Sciatic nerve (tissue), 2 donors: ENCODE measurements at regions not wholly inside any gene's neighbourhood (a gene's known extent, or its start where the extent isn't known, plus 50 kb on each side); places are given as distances from the start of the nearest gene placed in this dataset.

Experiments
- ATAC-seq: fragments of 200-7000 bp; cut with Tn5 transposase; one replicate; pipeline ENCODE4 v1.9.1; 2020; ENCODE audit warnings: mild to moderate bottlenecking, moderate library complexity
- DNase-seq: peaks from one replicate; pipeline ENCODE4 v3.0.0-alpha.2; 2020; ENCODE audit warnings: low spot score
- intact Hi-C: fragments of 100-400 bp; cut with DNase I; formaldehyde crosslinking; loops from one replicate; pipeline ENCODE4 v1.14.2; 2022
- donor health status: DM: no; HTN: no; CAD: no.
- donor health status: DM: no; HTN: no; CAD: no.

GRCh38 chr11:59302991-59303390, 55.7 kb upstream of the OR5AN1 start:
- DNase-seq, result no peak
- intact Hi-C loops, result no loop called here
- ATAC-seq, result no peak

- intact Hi-C loops, result no loop called here
- ATAC-seq (no peak), DNase-seq (no peak)
Observed at GRCh38 chr11:59295435-59295834, 63.3 kb upstream of the OR5AN1 start.

GRCh38 chr11:59292611-59293010, 66.1 kb upstream of the OR5AN1 start:
- no peak for ATAC-seq
- no peak for DNase-seq
- intact Hi-C loops, result no loop called here

- no peak for DNase-seq
- intact Hi-C loops, result no loop called here
- ATAC-seq, result no peak
Observed at GRCh38 chr11:59291228-59291627, 67.5 kb upstream of the OR5AN1 start.

DNA sequence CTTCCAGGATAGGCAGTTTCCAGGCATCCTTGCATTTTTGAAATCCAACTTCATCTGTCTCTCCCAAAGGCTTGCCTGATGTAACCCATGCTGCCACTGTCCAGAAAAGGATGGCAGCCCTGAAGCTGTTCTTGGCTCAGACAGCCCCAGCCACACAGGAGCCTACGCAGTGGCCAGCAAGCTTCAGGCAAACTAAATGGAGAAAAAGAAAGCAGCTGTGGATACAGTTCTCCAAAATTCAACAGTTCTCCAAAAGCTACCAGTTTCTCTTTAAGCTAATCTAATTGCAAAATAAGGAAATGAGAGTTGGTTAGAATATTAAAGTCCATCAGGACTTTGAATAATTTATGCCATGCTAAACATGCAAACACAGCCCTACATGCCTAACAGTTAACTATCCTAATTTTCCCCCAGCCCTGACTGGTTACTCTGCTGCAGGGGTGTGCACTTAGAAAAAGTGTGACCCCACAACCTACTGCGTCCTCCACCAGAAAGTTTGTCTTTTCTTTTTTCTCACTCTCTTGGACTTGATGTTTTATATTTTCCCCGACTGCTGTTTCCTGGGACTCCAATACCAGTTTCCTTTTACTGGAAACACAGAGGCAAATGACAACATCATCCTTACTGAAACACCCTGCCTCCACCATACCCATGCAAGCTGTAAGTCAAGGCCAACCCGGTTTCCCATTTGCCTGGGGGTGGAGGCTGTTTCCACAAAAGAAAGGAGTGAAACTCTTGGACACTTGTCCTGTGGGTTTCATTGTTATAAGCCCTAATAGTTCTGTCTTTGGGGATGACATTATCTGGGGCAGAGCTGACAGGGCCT, 69.1 kb upstream of the OR5AN1 start:
- no peak for ATAC-seq
- DNase-seq, result no peak
- intact Hi-C loops, result loop anchor here (5.0 kb wide), 1 partner anchor 122 kb away; no protein-coding TSS in a partner anchor

- DNase-seq, result no peak
- intact Hi-C loops, result loop anchor here (5.0 kb wide), 1 partner anchor 118 kb away; no protein-coding TSS in a partner anchor
- no peak for ATAC-seq
Observed at GRCh38 chr11:59285716-59286260, 72.9 kb upstream of the OR5AN1 start.

DNA sequence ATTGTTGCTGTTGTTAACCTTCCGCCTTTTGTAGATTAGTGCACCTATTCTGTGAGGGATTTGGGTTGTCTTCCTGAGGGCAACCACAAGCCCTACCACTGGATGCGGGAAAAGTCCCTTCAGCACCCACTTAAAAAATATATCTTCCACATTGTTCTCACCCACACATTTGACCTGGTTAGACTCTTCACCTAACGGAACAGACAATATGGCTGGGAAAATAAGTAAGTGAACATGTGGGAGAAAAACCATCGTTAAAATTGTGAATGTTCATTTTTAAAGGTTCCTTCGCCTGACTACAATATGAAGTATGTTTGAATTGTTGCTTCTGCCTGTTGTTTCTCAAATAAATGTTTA, 72.0 kb upstream of the MPEG1 start:
- ATAC-seq, result peak; percentile 42
- intact Hi-C loops, result loop anchor here (5.0 kb wide), 1 partner anchor 117 kb away; no protein-coding TSS in a partner anchor
- no peak for DNase-seq

DNA sequence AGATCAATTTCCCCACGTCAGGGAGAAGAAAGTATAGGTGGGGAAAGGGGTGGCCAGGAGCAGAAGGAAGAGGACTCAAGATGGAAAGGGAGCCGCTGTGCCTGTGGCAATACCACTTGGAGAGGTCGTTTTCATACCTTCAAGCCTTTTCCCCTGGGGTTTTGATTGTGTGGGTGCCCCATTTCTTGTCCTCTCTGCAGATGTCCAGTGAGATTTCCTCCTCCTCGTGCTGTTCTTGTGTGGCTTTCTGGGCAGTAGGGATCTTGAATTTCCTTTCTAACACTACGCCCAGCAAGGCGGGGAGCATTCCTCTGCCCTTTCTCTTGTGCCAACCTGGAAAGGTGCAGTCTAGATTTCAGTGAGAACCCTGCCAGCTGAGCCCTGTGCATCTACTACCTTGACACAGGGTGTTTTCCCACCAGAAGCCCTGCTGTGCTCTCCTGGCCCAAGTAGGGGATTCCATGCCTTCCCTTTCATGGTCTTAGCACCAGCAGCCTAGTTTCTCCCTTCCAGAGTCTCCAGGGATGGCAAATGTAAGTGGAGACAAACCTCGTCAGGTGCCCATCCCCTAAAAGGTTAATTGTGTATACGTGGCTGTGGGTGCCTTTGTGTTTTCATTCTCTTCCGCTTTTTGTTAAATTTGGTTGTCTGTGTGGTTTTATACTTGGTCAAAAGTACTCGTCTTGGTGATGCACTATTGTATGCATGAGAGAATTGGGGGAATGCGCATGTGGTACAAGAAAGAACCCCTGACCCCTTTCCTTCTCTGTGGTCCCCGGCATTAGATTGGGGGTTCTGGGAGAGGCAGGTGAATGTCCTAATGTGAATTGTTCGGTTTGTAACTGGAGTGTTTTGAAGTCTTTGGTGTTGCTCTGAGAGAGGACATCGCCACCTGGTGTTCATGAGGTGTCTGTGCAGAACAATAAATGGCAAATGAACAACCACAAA, 71.4 kb upstream of the MPEG1 start:
- intact Hi-C loops, result no loop called here
- DNase-seq (no peak), ATAC-seq (peak; percentile 82)

- ATAC-seq (no peak), DNase-seq (no peak)
- intact Hi-C loops, result no loop called here
Observed at GRCh38 chr11:59283311-59283710, 70.6 kb upstream of the MPEG1 start.

DNA sequence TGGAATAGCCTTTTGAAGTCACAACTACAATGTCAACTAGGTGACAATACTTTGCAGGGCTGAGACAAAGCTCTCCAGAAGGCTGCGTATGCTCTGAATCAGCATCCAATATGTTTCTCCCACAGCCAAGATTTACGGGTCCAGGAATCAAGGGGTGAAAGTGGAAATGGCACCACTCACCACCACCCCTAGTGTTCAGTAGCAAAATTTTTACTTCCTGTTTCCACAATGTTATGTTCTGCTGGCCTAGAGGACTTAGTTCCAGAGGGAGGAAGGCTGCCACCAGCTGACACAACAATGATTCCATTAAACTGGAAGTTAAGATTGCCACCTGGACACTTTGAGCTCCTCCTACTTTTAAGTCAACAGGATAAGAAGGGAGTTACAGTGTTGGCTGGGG, 68.5 kb upstream of the MPEG1 start:
- ATAC-seq, result no peak
- intact Hi-C loops, result no loop called here
- no peak for DNase-seq

DNA sequence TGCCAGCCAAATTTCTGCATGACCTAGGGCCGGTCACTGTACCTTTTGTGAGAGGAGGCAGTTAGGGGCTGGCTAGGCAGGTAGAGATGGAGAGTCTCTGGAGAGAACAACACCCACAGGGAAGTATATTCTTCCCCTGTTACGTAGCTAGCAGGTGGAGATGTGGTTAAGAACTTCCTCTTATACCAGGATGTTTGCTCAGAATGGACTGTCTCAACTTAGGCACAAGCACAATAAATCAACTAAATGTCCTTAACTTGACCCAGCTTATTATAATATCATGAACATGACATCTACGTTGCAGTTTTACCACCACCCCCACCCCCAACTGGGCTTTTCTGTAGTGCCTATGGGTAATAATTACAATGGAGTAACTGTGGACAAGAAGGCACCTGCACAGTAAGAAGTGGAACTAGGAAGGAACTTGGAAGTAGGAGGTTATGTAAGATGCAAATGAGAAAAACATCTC, 60.7 kb upstream of the MPEG1 start:
- peak; percentile 48 for ATAC-seq
- intact Hi-C loops, result no loop called here
- DNase-seq, result no peak

DNA sequence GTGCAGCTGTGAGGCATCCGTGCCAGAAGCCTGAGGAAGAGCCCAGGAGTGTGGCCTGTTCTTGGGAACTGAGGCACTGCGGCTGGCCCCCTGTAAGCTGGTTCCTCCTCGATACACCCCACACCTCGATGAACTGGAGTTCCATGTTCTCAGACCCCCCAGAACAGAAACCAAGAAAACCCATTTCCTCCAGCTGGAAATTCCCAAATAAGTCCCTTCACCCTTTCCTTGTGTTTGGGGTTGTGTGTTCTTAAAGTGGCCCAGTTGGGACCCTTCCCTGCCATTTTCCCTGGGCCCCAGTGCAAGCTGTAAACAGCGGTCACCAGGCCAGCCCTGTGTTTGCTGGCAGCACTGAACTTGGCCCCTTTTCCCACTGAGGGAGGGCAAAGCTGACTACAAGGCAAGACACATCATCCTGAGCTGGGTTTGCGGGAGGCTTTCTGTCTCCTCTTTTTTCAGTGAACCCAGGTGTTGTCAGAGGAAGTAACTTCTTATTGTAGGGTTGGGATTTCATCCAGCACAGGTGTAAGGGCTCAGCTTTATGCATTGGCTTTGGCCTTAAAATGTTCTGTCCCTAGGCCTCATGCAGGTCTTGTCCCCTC, 60.1 kb upstream of the MPEG1 start:
- ATAC-seq (no peak), DNase-seq (no peak)
- intact Hi-C loops, result no loop called here

GRCh38 chr11:59271811-59272327, 59.1 kb upstream of the MPEG1 start:
- ATAC-seq, result no peak
- no peak for DNase-seq
- intact Hi-C loops, result no loop called here

DNA sequence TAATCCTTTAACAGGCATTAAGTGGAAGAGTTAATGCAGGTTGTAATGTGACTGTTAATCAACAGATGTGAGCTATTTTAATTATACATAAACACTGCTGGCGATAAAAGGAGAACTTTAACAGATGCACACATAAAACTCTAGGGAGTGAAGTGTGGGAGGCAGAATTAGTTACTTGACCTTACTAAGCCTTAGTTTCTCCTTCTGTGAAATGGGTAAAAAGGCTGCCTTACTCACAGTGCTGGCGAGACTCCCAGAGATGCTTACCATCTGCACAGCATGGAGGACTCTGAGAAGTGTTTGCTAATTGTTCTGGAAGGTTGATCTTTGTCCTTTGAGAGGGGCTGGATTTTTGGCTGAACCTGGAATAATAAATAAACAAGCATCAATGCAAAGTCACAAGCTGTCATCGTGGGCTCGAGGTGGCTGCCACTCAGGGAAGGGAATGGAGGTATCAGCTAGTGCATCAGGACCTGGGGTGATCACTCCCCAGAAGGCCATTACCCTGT, 58.6 kb upstream of the MPEG1 start:
- ATAC-seq, result no peak
- intact Hi-C loops, result no loop called here

DNA sequence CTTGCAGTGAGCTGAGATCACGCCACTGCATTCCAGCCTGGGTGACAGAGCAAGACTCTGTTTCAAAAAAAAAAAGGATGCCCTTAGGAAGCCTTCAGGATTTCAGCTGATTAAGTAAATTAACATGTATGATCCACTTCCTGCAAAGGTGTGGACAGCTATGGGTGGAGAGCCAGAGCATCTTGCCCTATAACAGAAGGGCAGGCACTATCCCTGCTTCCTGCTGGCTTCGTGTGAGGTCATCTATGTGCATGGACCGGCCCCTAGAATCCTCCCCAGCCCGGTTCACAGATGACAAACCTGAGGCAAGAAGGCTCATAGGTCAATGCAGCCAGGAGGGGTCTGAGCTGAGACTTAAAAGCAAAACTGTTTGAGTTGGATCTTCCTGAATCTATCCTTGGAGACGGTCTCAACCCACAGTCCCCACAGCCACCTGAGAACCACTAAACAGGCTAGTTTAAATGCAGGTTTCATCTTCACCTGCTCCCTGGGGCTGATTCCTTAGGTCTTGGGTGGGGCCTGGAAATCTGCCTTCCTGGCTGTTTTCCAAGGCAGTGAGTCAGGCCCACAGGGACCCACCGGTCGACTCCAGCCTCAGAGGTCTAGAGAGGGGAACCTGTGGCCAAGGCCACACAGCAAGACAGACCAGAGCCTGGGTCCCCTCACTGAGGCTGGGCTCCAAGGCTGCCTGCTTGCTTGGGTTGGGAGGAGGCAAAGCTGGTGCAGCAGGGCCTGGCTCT, 55.2 kb upstream of the MPEG1 start:
- ATAC-seq, result no peak
- intact Hi-C loops, result no loop called here

More for the DNA sequence above, 58.6 kb upstream of the MPEG1 start:
- DNase-seq, result no peak

GRCh38 chr11:59267196-59267595, 54.5 kb upstream of the MPEG1 start:
- intact Hi-C loops, result no loop called here
- DNase-seq, result no peak
- no peak for ATAC-seq

More for the DNA sequence above, 55.2 kb upstream of the MPEG1 start:
- DNase-seq, result no peak

- intact Hi-C loops, result no loop called here
- DNase-seq, result no peak
- no peak for ATAC-seq
Observed at GRCh38 chr11:59266491-59266890, 53.8 kb upstream of the MPEG1 start.

DNA sequence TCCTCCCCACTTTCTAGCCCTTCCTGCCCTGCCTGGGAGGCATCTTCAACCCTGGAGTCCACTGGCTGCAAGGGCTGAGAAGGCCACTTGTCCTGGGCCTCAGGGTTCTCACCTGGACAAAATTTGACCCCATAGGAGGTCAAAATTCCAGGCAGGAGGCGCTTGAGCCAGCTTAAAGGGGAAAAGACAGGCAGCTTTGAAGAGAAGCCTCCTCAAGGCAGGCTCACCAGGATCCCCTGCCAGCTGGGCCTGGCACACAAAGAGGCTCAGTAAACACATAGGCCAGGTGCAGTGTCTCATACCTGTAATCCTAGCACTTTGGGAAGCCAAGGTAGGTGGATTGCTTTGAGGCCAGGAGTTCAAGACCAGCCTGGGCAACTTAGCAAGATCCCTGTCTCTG, 53.0 kb upstream of the MPEG1 start:
- intact Hi-C loops, result no loop called here
- no peak for ATAC-seq

More for the DNA sequence above, 53.0 kb upstream of the MPEG1 start:
- no peak for DNase-seq
